Stimulated activated CD8-positive, alpha-beta memory T cell treated with anti-CD3 and anti-CD28 coated beads, Interleukin-7, amount 100 ng/mL, for 1 hour (primary cell): ENCODE measurements at regions not wholly inside any gene's neighbourhood (a gene's known extent, or its start where the extent isn't known, plus 50 kb on each side); places are given as distances from the start of the nearest gene placed in this dataset.
"Not testable (repeated sequence)": the region's sequence is repeated elsewhere in the genome, so short reads cannot be mapped to it uniquely, and the experiment has no call there.

Experiments
- DNase-seq, 2 donors: peaks; one replicate each; pipeline ENCODE4 v3.0.0-alpha.2; 2020; ENCODE audit warnings: low read depth in 2 of 2

- DNase-seq, result no peak
Observed at GRCh38 chr1:222068101-222068500, 326.2 kb upstream of the DUSP10 start.

DNA sequence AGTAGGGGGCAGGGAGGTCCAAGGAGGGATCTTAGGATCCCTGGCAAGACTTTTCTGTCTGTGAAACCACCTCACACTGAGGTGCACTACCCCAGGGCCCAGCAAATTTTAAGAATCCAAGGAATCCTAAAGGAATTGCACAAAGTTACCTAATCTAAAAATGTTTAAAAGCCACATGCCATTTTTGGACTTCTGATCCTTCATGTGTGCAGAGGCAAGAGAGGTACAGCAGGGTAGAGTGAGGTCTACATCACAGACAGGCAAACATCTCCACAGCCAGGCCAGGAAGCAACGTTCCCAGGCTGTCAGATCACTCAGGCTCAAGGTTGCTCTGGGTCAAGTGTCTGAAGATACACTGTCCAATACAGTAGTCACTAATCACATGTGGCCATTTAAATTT, 324.6 kb upstream of the DUSP10 start:
- DNase-seq, result no peak

GRCh38 chr1:222065234-222065633, 323.3 kb upstream of the DUSP10 start:
- DNase-seq, result no peak

- DNase-seq, result no peak
Observed at GRCh38 chr1:222064388-222065211, 322.7 kb upstream of the DUSP10 start.

- DNase-seq, result no peak
Observed at GRCh38 chr1:222062640-222063039, 320.8 kb upstream of the DUSP10 start.

DNA sequence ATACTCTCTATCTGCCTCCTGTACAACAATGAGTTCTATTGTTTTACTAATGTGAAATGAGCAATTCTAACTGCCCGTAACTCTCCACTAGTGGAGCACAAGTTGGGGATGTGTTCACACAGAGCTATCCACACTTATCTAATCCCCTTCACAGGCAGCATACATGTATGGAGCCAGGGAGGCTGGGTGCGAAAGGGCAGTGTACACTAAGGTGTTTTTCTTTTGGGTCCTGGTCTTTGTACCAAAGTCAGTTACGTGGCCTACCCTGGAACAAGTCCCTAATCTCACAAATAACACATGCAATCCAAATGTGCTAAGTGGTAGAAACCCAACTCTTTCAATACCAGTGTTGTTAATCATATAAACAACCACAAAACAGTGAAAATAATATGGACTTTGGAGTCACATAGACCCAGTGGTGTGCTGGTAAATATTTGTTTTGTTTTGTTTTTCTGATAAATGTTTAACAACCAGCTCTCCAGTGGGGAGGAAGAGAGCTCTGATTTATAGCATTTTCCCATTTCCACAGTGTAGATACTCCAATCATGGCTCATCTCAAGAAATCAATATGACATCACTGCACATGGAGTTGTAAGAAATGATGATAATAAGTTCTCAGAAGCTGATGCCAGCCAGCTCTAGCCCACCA, 319.9 kb upstream of the DUSP10 start:
- DNase-seq, result no peak

- DNase-seq, result no peak
Observed at GRCh38 chr1:222060210-222060916, 318.5 kb upstream of the DUSP10 start.

- DNase-seq, result no peak
Observed at GRCh38 chr1:222058249-222058648, 316.4 kb upstream of the DUSP10 start.

- DNase-seq, result no peak
Observed at GRCh38 chr1:222057162-222057561, 315.3 kb upstream of the DUSP10 start.

DNA sequence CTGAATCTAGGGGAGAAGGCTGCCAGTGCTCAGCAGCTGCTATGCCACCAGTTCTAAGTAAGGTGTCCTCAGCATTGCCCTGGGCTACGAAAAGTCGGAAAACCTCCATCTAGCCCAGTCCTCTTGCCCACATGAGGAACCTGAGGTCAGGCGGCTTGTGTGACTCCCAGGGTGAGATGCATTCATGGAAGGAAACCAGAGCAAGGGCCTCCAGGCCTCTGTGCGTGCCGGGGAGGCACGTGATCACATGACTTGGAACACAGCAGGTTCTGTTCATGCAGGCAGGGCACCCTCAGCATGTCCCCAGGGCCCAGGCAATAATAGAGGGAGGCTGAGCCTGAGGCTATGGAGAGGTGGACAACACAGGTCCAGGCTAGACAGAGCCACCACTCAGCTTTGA, 312.5 kb upstream of the DUSP10 start:
- no peak for DNase-seq

DNA sequence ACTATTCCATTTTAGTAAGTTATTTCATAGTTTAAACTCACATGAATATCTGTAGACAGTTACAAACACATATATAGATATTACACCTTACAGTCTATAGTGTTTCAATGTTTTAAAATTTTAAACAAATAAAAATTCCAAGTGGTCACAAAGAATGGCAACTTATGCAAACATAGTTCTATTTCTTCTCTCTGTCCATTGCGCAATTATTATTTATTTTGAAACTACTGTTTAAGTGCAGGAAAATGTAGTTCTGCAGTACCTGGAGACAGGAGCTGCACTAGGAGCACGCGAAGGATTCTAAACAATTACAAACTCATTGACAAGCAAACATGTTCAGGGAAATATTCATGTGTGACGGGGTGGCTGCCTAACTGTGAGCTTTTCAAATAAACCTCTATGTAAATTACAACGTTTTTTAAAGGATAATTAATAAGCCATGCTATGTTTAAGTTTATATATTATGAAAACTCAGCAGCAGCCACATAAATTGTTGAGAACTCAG, 312.0 kb upstream of the DUSP10 start:
- no peak for DNase-seq

- DNase-seq, result not testable (repeated sequence)
Observed at GRCh38 chr1:222051311-222051710, 309.4 kb upstream of the DUSP10 start.

DNA sequence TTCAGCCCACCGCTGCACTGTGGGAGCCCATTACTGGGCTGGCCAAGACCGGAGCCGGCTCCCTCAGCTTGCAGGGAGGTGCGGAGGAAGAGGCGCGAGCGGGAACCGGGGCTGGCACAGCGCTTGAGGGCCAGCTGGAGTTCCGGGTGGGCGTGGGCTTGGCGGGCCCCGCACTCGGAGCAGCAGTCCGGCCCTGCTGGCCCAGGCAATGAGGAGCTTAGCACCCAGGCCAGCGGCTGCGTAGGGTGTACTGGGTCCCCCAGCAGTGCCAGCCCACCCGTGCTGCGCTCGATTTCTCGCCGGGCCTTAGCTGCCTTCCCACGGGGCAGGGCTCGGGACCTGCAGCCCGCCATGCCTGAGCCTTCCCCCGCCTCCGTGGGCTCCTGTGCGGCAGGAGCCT, 307.8 kb upstream of the DUSP10 start:
- not testable (repeated sequence) for DNase-seq

DNA sequence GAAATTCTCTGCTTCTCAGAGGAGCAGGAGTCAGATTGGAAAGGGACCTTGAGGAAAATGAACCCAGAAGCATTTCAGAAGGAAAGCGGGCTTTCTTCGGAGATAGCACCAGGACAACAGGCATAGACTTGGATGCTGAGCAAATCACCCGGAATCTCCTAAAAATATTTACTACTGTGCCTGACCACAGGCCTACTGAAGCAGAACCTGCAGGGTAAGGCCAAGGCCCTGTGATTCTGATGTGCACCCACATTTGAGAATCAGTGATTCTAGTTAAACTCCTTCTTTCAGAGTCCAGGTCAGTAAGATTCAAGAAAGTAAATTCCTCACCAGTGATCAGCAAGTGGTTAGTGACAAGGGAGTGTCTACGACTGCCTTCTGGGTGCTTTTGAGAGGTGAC, 307.3 kb upstream of the DUSP10 start:
- no peak for DNase-seq

DNA sequence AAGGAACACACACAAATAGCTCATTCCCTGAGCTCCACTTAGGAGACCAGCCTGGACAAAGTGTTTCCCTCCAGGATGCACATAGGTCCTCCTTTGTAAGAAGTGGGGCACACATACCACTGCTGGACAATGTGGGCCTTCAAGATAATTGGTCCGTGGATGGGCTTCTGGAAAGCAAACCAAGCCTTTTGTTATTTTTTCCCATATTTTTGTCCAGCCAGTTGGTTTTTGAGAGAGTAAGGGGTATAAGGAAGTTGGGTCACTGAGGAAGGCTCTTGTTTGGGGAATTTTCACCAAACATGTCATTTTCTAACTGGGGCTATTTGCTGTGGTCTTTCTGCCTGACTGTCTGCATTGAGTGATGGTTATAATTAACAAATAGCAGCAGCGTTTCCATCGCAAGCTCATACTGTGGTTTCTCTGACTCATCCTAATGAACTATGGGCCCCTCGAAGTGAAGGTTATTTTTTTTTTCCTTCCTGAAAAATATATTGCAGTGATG, 306.3 kb upstream of the DUSP10 start:
- DNase-seq, result no peak

DNA sequence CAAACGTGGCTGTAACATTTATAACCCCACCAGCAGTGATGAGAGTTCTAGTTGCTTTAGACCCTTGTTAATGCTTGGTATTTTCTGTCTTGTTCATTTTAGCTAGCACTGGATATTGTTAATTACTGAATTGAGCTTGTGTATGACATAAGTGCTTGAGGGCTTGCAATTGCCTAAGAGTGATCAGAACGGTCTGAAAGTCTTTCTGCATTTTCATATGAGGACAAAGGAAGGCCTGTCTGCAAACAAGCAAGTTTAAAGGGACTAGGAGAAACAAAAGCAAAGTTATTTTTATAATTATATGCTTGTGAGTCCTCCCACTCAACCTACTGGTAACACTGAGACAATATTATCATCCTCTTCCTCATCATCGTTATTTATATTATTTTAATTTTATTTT, 305.5 kb upstream of the DUSP10 start:
- DNase-seq, result no peak

DNA sequence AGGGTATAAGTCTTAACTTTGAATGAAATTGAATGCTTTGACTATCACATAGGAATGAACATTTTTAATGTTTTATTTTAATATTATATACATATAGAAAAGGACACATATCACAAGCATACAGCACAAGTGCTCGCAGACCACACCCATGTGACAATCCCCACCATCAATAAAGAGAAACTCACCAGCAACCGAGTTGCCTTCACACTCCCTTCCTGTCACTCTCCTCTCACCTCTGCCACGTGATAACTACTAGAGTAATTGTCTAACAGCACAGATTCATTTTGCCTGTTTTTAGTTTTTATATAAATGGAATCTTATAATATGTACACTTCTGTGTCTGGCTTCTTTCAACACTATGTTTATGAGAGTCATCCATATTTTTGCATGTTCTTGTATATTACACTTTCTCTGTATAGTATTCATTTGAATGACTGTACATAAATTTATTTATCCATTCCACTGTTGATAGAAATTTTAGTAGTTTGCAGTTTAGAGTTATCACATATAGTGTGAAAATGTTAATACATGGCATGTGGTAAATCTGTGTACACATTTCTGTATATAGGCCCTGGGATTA, 304.9 kb upstream of the DUSP10 start:
- no peak for DNase-seq

DNA sequence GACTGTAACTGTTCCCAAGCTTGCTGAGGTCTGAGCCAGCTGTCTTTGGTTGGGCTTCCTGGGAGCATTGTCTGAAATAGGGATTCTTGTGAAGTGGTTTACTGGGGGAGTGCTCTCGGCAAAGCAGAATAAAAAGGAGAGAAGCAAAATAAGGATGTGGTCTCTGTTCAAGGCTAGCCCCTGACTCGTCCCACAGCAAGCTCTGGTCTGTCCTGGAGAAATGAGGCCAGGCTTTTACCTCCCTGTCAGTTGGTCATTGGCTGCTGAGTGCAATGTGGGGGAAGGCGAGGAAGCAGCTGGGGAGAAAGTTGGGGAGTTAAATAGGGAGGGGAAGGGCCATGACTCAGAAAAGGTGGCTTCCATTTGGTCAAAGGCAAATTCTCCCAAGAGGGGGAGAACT, 303.9 kb upstream of the DUSP10 start:
- DNase-seq, result no peak

DNA sequence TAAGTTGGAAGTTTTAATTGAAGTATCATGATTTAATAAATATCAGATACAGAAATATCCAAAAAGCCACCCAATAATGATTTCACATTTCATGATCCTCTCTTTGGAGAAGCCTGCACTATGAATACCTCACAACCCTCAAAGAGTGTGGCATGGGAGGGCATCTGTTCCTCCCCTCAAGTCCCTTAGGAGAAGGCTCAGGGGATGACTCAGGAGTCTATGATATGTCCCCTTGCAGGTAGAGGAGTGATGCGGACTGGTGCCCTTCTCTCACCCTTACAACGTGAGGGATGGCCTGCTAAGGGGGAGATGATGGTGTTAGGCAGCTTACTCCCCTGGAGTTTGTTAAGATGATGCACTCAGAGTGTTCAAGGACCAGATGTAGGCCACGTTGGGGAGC, 303.3 kb upstream of the DUSP10 start:
- DNase-seq, result no peak

- no peak for DNase-seq
Observed at GRCh38 chr1:222043444-222044292, 301.8 kb upstream of the DUSP10 start.

- DNase-seq, result no peak
Observed at GRCh38 chr1:222042120-222042519, 300.2 kb upstream of the DUSP10 start.
